Middle frontal gyrus (tissue), 1 donor: ENCODE measurements at regions not wholly inside any gene's neighbourhood (a gene's known extent, or its start where the extent isn't known, plus 50 kb on each side); places are given as distances from the start of the nearest gene placed in this dataset.
"Not testable (repeated sequence)": the region's sequence is repeated elsewhere in the genome, so short reads cannot be mapped to it uniquely, and the experiment has no call there.

Source experiments
- DNase-seq: peaks from one replicate; pipeline ENCODE4 v3.0.0-alpha.2; 2015; ENCODE audit warnings: low spot score; ENCODE audit errors: extremely low spot score

DNA sequence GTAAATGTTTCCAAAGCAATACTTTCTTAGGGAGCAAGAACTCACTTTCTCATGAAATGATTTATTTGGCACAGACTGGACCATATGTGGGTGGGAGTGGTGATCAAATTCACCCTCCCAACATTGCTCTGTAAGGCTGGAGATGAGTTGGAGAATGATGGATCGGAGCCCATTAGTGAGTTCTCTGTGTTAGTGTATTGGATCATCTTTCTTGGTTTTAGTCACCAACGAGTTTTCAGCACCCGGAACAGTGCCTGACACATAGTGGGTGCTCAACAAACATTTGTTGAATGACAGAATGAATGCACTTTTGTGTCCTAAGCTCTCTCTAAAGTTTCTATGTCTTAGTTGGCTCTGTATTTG, 104.5 kb upstream of the FAM20A start:
- DNase-seq, result no peak

DNA sequence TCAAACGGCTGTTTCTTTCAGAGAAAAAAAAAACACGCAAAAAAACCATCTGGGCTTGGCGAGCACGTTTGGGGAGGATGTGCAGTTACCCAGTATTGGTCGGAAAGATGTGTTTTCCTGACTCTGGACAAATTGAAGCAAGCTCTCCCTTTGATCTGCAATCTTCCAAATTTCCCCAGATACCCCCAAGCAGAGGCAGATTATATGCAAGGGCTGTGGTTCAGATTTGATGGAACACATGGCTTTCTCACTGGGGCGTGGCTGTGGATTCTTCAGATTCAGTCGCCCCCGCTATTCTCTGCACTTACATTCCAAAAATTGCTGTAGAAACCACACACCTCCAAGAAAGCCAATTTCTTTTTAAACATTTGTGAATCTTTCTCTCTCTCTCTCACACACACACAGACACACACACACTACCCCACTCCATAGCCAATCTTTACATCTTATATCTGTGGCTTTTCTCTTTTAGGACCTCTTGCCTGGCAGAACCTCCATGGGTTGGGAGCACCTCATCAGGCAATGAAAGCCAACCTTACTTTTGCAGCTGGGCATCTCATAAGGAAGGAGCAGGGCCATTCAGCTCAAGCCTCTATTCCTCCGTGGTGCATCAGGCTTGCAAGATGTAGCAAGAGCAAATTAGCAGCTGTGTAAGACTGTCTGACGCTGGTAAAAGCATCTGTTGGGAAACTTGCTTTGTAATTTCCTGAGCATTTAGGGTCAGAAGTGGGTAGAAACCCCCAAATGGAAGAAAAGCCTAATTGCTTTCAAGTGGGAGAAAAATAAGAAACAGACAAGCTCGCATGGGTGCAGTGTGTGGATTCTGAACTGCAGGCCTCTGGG, 103.9 kb upstream of the FAM20A start:
- DNase-seq, result no peak

DNA sequence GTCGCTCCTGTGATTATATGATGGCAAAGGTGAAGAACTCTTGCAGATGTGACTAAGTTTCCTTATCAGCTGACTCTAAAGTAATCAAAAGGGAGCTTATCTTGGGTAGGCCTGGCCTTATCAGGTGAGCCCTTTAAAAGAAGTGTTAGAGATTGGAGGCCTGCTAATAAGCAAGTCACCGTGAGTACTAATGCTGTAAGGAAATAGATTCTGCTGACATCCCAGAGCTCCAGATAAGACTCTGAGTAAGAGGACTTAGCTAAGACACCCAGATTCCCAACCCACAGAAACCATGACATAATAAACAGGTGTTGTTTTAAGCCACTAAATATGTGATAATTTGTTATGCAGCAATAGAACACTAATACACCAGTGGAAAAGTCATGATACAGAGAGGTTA, 99.9 kb upstream of the FAM20A start:
- no peak for DNase-seq

DNA sequence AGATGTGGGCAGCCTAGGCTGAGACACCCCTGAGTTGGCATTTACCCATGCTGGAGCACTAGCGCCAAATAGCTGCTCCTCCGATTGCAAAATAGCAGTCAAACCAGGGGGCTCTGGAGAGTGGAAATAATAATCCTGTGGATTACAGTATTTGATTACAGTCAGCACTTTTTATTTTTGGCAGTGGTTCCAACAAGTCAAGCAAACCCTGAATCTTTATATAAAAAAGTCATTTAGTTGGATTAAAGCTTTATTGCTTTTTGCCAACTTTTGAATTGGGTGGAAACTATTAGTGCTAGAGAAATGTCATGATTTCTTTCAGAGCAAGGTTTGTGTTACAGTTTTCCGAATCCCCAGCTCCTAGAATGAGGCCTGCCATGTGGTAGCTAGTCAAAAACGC, 99.3 kb upstream of the FAM20A start:
- DNase-seq, result no peak

DNA sequence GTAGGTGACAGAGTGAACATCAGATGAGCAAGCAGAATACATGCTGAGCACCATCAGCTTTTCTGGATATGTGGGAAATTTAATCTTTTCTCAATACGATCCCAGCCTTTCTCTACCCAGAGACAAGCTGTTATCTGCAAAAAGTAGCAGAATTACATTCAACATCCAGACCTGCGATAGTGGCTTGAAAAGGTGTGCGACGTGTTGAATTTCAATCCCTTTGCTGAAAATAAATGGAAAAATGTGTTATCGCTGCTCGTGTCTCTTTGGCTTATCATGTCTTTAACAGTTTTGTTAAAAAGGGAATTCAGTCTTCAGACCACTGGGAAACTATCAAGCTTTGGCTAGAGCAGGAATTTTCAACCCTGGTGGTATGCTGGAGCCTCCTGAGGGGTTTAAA, 98.8 kb upstream of the FAM20A start:
- no peak for DNase-seq

DNA sequence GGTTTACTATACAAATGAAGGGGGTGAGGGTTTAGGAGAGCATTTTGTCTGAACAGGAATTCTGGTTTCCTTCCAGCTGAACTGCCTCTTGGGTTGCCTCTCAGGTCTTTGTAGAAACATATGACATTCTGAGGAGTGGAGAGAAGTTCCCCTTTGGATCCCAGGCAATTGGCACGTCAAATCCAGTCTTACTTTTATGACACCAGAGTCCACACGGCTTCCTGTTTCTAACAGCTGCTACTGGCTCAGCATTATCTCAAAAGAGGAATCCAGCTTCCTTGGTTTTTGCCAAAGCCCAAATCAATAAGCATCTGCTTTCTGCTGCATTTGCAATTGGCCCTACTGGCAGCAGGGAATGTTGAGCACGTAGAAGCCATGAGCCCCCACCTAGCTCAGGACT, 97.6 kb upstream of the FAM20A start:
- no peak for DNase-seq

DNA sequence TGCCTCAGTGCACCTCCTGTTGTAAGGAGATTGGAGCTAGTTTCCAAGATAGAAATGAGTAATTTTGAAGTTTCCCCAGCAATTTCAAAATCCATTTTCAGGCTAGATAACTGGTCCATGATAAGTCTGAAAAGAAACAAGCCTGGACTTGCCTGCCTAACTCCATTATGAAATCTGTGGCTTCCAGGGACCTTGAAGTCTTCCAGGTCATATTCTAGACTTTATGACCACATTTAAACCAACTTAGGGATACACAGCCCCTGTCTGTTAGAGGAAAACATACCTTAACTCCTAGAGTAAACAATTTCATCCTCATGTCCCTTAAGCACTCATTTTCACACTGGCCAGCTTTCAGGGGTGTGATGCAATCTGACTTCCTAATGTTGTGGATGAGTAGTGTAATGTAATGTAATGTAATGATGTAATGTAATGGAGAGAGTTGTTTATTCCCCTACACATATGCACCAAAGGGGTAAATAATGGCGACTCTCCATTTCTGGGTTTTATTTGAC, 96.7 kb upstream of the FAM20A start:
- DNase-seq, result no peak

DNA sequence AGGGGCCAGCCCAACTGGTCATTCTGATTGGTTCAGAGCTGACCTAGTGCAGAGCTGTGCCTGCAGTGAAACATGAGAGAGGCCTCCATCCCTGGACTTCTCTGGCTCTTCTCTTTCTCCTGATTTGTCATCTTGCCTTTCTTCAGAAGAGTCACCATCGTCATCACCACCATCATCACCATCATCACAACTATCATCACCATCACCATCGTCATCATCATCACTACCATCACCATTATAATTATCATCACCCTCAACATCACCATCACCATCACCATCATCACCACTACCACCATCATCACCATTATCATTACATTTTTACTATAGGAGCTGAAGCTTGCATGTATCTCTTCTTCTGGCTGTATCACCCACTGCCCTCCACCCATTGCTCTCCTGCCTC, 94.5 kb upstream of the FAM20A start:
- DNase-seq, result no peak

DNA sequence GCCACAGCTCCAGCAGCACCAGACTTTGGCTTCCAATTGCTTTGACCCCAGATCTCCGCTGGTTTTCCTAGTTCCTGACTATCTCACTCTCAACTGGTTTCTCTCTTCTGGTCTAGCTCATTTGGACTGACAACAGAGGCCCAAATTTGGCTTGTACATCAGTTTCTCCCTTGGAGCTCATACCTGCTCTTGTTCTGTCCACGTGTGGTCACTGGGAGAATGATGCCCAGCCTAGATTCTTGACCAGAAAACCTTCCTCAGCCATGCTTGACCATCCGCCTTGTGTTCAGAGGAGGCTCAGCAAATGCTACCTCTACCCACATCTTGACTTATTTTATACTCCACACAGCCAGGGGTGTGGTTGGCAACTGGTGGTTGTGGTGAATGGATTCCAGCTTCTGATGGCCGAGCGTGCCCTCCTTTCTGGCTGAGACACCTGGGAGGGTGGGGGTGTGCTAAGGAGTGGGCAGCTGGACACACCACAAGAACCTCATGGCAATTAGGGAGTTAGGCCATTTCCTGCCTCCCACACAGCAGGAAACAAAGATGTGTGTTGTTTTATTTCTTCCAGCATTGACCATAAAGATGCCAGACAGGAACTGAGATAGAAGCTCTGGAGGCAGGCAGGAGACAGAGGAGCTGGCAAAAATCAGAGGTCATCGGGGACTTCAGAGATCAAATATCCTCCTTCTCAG, 93.8 kb upstream of the FAM20A start:
- no peak for DNase-seq

DNA sequence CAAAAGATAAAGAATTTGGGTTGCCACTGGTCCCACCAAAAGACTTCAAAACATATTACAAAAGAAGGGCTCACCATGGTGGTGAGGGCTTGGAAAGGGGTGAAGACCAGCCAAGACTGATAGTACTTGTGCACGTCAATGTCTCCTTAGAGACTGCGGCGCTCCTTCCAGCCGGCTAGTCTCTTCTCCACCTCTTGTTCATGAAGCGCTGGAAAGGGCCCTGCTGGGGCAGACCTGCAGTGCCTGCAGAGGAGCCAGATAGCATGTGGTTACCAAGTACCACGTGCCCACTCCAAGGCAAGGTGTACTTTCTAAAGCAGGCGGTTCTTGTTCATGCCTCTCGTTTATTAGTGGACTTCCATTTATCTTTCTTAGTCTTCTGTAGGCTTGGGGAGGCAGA, 92.7 kb upstream of the FAM20A start:
- DNase-seq, result no peak

DNA sequence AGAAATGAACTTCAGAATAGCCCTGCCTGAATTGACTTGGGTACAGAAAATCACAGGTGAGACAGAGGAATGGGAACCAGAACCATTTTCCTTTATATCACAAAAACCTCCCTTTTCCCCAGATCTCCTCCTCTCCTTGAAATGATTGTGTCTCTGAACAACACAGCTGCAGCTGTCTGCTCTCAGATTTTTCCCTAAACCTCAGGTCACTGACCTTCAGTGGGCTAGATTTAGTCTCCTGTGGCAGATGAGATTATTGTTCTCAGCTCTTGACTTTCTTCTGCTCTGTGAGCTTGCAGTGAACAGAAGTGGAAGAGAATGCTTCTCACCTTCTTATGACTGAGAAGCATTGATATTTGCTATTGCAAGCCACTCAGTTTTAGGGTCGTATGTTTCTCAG, 92.3 kb upstream of the FAM20A start:
- no peak for DNase-seq

DNA sequence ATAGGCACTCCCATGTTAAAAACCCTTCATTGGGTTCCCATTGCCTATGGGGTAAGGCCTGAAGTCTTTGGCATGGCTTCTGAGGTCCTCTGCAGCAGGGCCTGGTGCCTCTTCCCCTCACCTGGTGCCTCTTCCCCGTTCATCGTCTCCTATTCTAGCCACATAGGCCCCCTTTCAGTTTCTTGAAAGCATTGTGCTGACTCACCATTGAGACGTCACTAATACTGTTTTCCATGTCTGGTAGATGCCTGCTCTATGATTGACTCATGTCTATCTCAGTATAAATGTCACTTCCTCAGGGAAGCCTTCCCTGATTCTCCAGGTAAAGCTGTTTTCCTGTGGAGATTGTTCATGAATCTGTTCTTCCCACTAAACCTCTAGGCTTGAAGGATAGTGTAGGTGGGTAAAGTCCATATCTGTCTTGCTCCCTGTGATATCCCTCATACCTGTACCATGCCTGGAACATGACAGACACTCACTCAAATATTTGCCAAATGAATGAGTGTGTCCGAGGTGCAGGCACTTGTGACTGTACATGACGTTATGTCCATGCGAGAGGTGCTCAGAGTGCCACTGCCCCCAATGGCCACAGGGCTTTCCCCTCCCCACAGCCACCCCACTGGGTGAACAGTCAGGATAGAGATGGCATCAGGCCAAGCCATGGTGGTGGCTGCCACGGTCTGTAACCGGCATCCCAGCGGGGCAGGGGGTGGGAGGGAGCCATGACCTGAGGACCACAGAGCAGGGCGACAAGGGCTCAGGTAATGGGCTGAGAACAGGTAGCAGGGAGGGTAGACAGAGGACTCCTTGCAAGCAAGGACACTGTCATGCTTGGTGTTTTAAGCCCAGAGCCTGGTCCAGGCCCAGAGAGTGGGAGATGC, 85.2 kb upstream of the FAM20A start:
- no peak for DNase-seq

DNA sequence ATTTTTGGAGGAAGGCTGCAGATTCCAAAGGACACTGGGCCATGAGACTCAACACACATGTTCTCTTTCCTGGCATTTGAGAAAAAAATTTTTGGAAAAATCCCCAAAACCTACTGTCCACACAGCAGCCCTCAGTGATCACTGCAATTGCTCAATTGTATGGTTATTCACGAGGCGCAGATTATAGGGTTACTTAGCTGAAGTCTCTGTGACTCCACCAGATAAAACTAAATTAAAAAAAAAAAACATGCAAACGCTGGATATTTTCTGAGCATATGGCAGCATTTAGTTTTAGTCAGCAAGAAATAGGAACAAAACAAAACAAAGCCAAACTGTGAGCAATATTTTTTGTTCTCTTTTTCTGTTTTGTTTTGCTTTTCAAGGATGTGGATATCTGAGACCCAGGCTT, 83.8 kb upstream of the FAM20A start:
- DNase-seq, result no peak

DNA sequence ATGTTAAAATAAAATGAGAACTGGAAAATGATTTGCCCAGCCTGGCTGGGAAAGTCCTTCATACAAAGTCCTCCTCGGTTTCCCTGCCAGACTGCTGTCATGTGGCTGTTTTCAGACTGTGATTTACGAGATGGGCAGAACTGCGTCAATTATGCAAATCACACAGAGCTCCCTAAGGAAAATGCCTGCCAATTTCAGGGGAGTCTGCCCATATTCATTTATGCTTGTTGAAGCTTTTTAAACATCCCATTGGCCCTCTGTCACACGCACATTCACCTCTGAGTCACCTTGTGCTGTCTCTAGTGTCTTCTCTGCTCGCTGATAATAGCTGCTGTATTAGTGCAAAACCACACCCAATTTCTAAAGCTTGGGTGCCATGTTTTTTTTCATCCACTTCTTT, 81.7 kb upstream of the FAM20A start:
- no peak for DNase-seq

DNA sequence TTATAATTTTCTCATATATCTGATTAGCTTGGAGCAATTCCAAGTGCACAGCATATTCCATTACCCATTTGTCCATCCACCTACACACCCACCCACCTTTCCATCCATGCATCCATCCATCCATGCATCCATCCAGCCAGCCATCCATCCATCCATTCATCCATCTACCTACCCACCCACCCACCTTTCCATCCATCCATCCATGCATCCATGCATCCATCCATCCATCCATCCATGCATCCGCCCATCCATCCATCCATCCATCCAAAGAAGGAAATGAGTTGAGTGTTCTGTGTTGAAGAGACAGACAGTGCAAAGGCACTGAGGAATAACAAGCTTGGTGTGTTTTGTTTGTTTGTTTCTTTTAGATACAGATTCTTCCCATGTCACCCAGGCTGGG, 78.7 kb upstream of the FAM20A start:
- DNase-seq, result no peak

DNA sequence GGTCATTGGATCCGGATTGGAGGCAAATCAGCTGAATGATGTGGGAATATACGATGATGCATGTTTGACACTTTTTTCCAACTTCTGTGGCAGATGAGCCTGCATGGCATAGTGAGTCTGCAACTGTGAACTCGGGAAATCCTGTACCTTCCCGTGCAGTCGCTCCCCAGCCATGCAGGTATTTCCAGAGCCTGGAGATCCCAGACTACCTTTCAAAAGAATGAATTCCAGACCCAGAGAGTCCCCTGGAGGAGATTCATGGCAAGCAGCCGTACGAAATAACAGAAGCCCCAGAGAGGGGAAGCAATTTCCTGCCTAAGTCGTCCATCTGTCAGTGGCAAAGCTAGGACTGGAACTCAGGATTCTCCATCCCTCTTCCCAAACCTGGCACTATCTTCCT, 75.7 kb upstream of the FAM20A start:
- DNase-seq, result no peak

DNA sequence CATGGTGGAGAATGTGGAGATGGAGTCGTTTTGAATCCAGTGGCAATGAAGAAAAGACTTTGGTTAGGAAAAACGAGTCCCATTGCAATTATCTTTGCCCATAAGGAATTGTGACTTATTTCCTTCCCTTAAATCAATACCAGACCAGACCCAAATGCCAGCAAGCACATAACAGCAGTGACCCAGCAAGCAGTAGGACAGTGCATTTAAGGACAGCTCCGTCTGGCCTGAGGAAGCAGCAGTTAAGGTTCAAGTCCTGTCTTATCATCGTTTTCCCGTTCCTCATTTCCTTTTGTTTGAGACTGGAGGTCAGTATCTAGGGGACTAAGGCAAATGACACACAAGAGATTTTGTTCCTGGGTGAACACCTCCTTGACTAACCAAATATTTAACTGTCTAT, 74.6 kb upstream of the FAM20A start:
- no peak for DNase-seq

DNA sequence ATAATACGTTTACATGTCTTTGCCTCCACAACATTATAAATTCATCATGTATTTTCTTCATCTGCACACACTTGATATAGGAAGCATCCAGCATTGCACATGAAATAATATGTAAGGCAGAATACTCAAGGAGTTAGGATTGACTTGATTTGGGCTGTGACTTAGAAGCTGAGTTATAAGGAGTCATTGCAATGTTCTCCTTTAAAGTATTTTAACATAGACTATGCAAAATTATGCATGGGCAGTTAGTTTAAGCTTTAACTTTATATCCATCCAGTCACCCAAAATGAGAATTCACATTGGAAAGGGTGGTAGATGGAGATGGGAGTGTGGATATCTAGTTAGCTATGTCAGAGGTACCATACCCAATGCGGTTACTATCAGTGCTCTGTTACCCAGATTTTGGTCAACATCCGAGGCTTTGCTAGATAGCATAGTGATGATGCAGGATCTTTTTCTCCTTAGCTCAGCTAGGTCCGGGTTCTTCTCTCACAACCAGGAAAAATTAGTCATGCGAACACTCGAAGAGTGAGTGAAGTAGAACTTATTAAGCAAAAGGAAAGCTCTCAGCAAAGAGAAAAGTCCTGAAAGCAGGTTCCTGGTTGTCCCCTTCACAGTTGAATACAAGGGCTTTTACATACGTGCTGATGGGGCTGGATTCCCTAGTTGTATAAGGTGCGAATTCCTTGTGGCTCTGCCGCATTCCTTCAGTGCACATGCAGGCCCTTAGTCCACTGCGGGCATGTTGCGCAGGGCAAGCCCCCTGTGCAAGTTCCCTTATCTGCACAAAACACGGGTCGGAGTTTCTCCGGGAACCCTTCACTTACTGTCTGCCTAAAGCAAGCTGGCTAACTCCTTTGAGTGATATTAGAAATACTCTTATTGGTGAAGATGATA, 73.1 kb upstream of the FAM20A start:
- no peak for DNase-seq

DNA sequence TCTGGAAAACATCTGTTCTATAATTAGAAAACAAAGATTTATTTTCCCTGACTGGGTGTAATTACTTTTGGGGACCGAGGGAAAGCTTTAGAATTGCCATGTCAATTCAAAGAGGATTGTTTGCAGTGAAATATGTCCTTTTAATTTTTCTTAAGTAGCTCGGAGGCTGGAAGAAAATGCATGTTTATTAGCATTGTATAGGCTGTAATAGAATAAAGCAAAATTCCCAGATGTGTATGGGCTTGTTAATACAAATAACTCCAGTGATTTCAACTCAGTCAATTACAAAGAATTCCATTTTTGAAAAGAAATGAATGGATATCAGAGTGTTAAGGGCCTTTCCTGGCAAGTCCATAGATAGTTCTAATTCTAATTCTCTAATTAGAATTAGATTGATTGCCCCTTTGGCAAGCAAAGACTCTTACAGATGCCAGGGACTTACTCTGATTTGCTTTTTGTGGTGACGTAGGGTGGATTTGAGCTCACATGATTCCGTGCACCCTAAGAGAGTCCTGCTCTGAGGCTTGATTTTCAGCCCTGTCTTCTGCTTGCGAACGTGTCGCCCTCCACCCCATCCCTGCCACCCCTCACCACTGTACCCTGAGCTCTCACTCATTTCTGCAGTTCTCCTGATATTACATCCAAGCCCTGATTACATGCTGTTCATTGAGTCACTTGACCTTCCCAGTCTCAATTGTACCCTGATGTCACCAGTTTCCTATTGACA, 70.0 kb upstream of the FAM20A start:
- no peak for DNase-seq

DNA sequence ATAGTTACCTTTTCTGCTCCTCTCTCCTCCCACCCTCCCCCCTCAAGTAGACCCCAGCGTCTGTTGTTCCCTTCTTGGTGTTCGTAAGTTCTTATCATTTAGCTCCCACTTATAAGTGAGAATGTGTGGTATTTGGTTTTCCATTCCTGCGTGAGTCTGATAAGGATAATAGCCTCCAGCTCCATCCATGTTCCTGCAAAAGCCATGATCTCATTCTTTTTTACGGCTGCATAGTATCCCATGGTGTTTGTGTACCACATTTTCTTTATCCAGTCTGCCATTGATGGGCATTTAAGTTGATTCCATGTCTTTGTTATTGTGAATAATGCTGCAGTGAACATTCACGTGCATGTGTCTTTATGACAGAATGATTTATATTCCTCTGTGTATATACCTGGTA, 65.3 kb upstream of the FAM20A start:
- DNase-seq, result not testable (repeated sequence)
